ENCODE measurements at regions not wholly inside any gene's neighbourhood (a gene's known extent, or its start where the extent isn't known, plus 50 kb on each side); places are given as distances from the start of the nearest gene placed in this dataset.
A peak's percentile ranks its signal among the peaks of the same experiment; 100 is the strongest.

GRCh38 chr4:8741513-8742226 is 130.0 kb downstream of the HMX1 start:
- Histone ChIP-seq H3K27ac (no peak overlapping the region), H3K4me1 (replicated peaks) (no peaks in the 10 kb centered on the region), H3K36me3 (no peaks in the 10 kb centered on the region), H3K9me3 (no peaks in the 10 kb centered on the region), H3K27me3 (replicated peaks; ENCODE audit: insufficient read depth) (no peaks in the 10 kb centered on the region), H3K4me3 (no peak overlapping the region)
- no peak for DNase-seq (ENCODE audit: low spot score)
- intact Hi-C loops (cut with DNase I), result no loop called here
- WGBS, result 83% methylated on average over 12 of the region's 12 CpGs
- no peak for TF ChIP-seq POLR2A (IDR thresholded peaks at IDR 0.05)
- TF ChIP-seq CTCF (IDR thresholded peaks at IDR 0.05), result no peak
- TF ChIP-seq POLR2AphosphoS5 (IDR thresholded peaks at IDR 0.05), result no peak

- Histone ChIP-seq H3K4me1 (replicated peaks) (no peaks in the 10 kb centered on the region), H3K27ac (no peak overlapping the region), H3K27me3 (replicated peaks; ENCODE audit: insufficient read depth) (no peaks in the 10 kb centered on the region), H3K9me3 (no peaks in the 10 kb centered on the region), H3K4me3 (no peak overlapping the region), H3K36me3 (no peaks in the 10 kb centered on the region)
- no peak for DNase-seq (ENCODE audit: low spot score)
- TF ChIP-seq POLR2A (IDR thresholded peaks at IDR 0.05) (no peak), POLR2AphosphoS5 (IDR thresholded peaks at IDR 0.05) (no peak)
- intact Hi-C loops (cut with DNase I), result no loop called here
- WGBS, result 63% methylated on average over 22 of the region's 22 CpGs
Observed at GRCh38 chr4:8740666-8741395, 130.8 kb downstream of the HMX1 start.

GRCh38 chr4:8739820-8740665 is 131.6 kb downstream of the HMX1 start:
- TF ChIP-seq POLR2A (IDR thresholded peaks at IDR 0.05), result no peak
- TF ChIP-seq POLR2AphosphoS5 (IDR thresholded peaks at IDR 0.05), result no peak
- no peak for TF ChIP-seq CTCF (IDR thresholded peaks at IDR 0.05)
- no peak for DNase-seq (ENCODE audit: low spot score)
- H3K27ac ChIP-seq, result no peak overlapping the region
- no peaks in the 10 kb centered on the region for H3K4me1 ChIP-seq (replicated peaks)
- no peak overlapping the region for H3K4me3 ChIP-seq
- WGBS, result 65% methylated on average over 23 of the region's 23 CpGs
- no peaks in the 10 kb centered on the region for H3K27me3 ChIP-seq (replicated peaks; ENCODE audit: insufficient read depth)
- H3K36me3 ChIP-seq, result no peaks in the 10 kb centered on the region
- intact Hi-C loops (cut with DNase I), result no loop called here
- no peaks in the 10 kb centered on the region for H3K9me3 ChIP-seq

- intact Hi-C loops (cut with DNase I), result no loop called here
- no peak overlapping the region for H3K4me3 ChIP-seq
- no peaks in the 10 kb centered on the region for H3K4me1 ChIP-seq (replicated peaks)
- no peak for TF ChIP-seq POLR2AphosphoS5 (IDR thresholded peaks at IDR 0.05)
- no peak for TF ChIP-seq POLR2A (IDR thresholded peaks at IDR 0.05)
- no peak for TF ChIP-seq CTCF (IDR thresholded peaks at IDR 0.05)
- no peak overlapping the region for H3K27ac ChIP-seq
- H3K27me3 ChIP-seq (replicated peaks; ENCODE audit: insufficient read depth), result no peaks in the 10 kb centered on the region
- WGBS, result 84% methylated on average over 11 of the region's 11 CpGs
- H3K36me3 ChIP-seq, result no peaks in the 10 kb centered on the region
- H3K9me3 ChIP-seq, result no peaks in the 10 kb centered on the region
- DNase-seq (ENCODE audit: low spot score), result peak; percentile 0
Observed at GRCh38 chr4:8739317-8739716, 132.3 kb downstream of the HMX1 start.

- Histone ChIP-seq H3K27ac (no peak overlapping the region), H3K36me3 (no peaks in the 10 kb centered on the region), H3K4me3 (no peak overlapping the region), H3K4me1 (replicated peaks) (no peaks in the 10 kb centered on the region), H3K27me3 (replicated peaks; ENCODE audit: insufficient read depth) (no peaks in the 10 kb centered on the region), H3K9me3 (no peaks in the 10 kb centered on the region)
- intact Hi-C loops (cut with DNase I), result no loop called here
- peak; percentile 2 for DNase-seq (ENCODE audit: low spot score)
- WGBS, result 75% methylated on average over 9 of the region's 15 CpGs
- TF ChIP-seq CTCF (IDR thresholded peaks at IDR 0.05), result no peak
- no peak for TF ChIP-seq POLR2AphosphoS5 (IDR thresholded peaks at IDR 0.05)
- no peak for TF ChIP-seq POLR2A (IDR thresholded peaks at IDR 0.05)
Observed at GRCh38 chr4:8738471-8738931, 133.1 kb downstream of the HMX1 start.
